HCT116 (cell line): ENCODE measurements at regions not wholly inside any gene's neighbourhood (a gene's known extent, or its start where the extent isn't known, plus 50 kb on each side); places are given as distances from the start of the nearest gene placed in this dataset.

Source experiments
- ATAC-seq: fragments of 200-7000 bp; cut with Tn5 transposase; 2 replicates; pipeline ENCODE4 v1.9.1; 2020; ENCODE audit warnings: mild to moderate bottlenecking, moderate library complexity
- BruUV-seq: library from RNA; stranded (reverse); fragments of 400-500 nt; replicated peaks from 2 replicates; lab custom pipeline; 2021; lab: Mats Ljungman, UMichigan
- CTCF ChIA-PET: fragments of 300-600 bp; sonication (Branson Sonifier 250); formaldehyde crosslinking; loops from one replicate; lab custom pipeline; 2021; ENCODE audit warnings: antibody characterized with exemption; lab: Charles Lee
- POLR2A ChIA-PET: fragments of 300-600, 350-600 bp; sonication (Branson Sonifier 250); formaldehyde crosslinking; loops from one replicate; lab custom pipeline; 2021; ENCODE audit warnings: antibody characterized with exemption; lab: Charles Lee
- RAD21 ChIA-PET, 2 experiments: fragments of 300-600 bp; sonication (Branson Sonifier 250); formaldehyde crosslinking; loops; one replicate each; lab custom pipeline; 2023; ENCODE audit warnings: low total read pairs in 2 of 2; ENCODE audit not compliant: uncharacterized antibody in 2 of 2, unreplicated experiment in 2 of 2, low non-redundant PET in 1 of 2; lab: Charles Lee
- DNase-seq: peaks from one replicate; pipeline ENCODE4 v3.0.0-alpha.2; 2010; ENCODE audit warnings: low read depth, low spot score
- H2AFZ ChIP-seq: fragments of 200-600 bp; shearing (Covaris generic), sonication (generic); 2 replicates; pipeline ENCODE4 v1.6.1; 2017; ENCODE audit warnings: low read depth, mixed run types, mixed read lengths, antibody characterized with exemption, low read length; ENCODE audit not compliant: poor library complexity, severe bottlenecking
- H3K27ac ChIP-seq: 2 replicates; pipeline ENCODE4 v1.5.1; 2012; ENCODE audit warnings: low read depth, low read length
- H3K27me3 ChIP-seq: fragments of 200-600 bp; sonication (generic); 2 replicates; pipeline ENCODE4 v1.6.1; 2016; ENCODE audit warnings: mixed run types, low read length, mixed read lengths; ENCODE audit not compliant: insufficient read depth
- H3K36me3 ChIP-seq, 2 experiments: fragments of 200-500 bp in 1 of 2; fragments of 200-600 bp in 1 of 2; sonication (Bioruptor generic) in 1 of 2; sonication (generic) in 1 of 2; 2 replicates each; pipeline versions ENCODE4 v1.5.1 to v1.6.1; 2014 to 2016; ENCODE audit warnings: low read length in 2 of 2, inconsistent platforms in 1 of 2, mixed read lengths in 1 of 2, mixed run types in 1 of 2; ENCODE audit not compliant: insufficient read depth in 2 of 2, control insufficient read depth in 1 of 2
- H3K4me1 ChIP-seq, 2 experiments: fragments of 200-600 bp in 1 of 2; sonication (generic) in 1 of 2; 2 replicates each; pipeline versions ENCODE4 v1.5.1 to v1.6.1; 2012 to 2017; ENCODE audit warnings: low read length in 2 of 2, inconsistent platforms in 1 of 2, mild to moderate bottlenecking in 1 of 2, mixed read lengths in 1 of 2, mixed run types in 1 of 2, moderate library complexity in 1 of 2; ENCODE audit not compliant: insufficient read depth in 2 of 2, control insufficient read depth in 1 of 2
- H3K4me2 ChIP-seq: fragments of 200-600 bp; sonication (generic); 2 replicates; pipeline ENCODE4 v1.6.1; 2017; ENCODE audit warnings: mixed run types, low read length, mixed read lengths
- H3K4me3 ChIP-seq, 2 experiments: fragments of 200-600 bp in 1 of 2; sonication (generic) in 1 of 2; replicated peaks in 1 of 2; 2 replicates each; pipeline ENCODE4 v1.5.1; 2011 to 2016; ENCODE audit warnings: low read length in 2 of 2, control low read depth in 1 of 2, low read depth in 1 of 2, mild to moderate bottlenecking in 1 of 2, mixed read lengths in 1 of 2, mixed run types in 1 of 2
- H3K79me2 ChIP-seq: fragments of 200-600 bp; sonication (generic); 2 replicates; pipeline ENCODE4 v1.6.1; 2017; ENCODE audit warnings: mild to moderate bottlenecking, mixed run types, low read length, moderate library complexity, mixed read lengths; ENCODE audit not compliant: insufficient read depth
- H3K9ac ChIP-seq: fragments of 200-600 bp; sonication (generic); 2 replicates; pipeline ENCODE4 v1.6.1; 2016; ENCODE audit warnings: low read length, mixed read lengths
- H3K9me2 ChIP-seq: fragments of 200-600 bp; sonication (generic), shearing (Covaris generic); 2 replicates; pipeline ENCODE4 v1.6.1; 2017; ENCODE audit warnings: mixed run types, mild to moderate bottlenecking, moderate library complexity; ENCODE audit not compliant: insufficient read depth
- H3K9me3 ChIP-seq, 2 experiments: fragments of 200-500 bp in 1 of 2; fragments of 200-600 bp in 1 of 2; sonication (Bioruptor generic) in 1 of 2; sonication (generic) in 1 of 2; 2 replicates each; pipeline ENCODE4 v1.6.1; 2014 to 2017; ENCODE audit warnings: low read length in 2 of 2, mixed read lengths in 2 of 2, inconsistent platforms in 1 of 2, low read depth in 1 of 2, mild to moderate bottlenecking in 1 of 2, mixed run types in 1 of 2, moderate library complexity in 1 of 2; ENCODE audit not compliant: control insufficient read depth in 1 of 2, insufficient read depth in 1 of 2
- H4K20me1 ChIP-seq: fragments of 200-600 bp; sonication (generic), shearing (Covaris generic); 2 replicates; pipeline ENCODE4 v1.6.1; 2017; ENCODE audit warnings: mixed run types, mild to moderate bottlenecking, moderate library complexity; ENCODE audit not compliant: insufficient read depth
- CBX3 ChIP-seq: IDR thresholded peaks from 2 replicates; pipeline ENCODE4 v1.6.1; 2012; ENCODE audit warnings: low read depth
- CEBPB ChIP-seq: IDR thresholded peaks from 2 replicates; pipeline ENCODE4 v1.6.1; 2012; ENCODE audit warnings: low read depth
- CTCF ChIP-seq, 3 experiments: fragments of 200-600 bp in 1 of 3; sonication (generic) in 1 of 3; IDR thresholded peaks in 2 of 3; conservative IDR thresholded peaks in 1 of 3; 2 replicates each; pipeline ENCODE4 v1.5.1; 2012 to 2017; ENCODE audit warnings: low read depth in 2 of 3, low read length in 2 of 3, antibody characterized with exemption in 1 of 3, borderline replicate concordance in 1 of 3, control low read depth in 1 of 3, mild to moderate bottlenecking in 1 of 3, mixed read lengths in 1 of 3, mixed run types in 1 of 3, moderate library complexity in 1 of 3; ENCODE audit not compliant: insufficient read depth in 1 of 3
- EGR1 ChIP-seq: IDR thresholded peaks from 2 replicates; pipeline ENCODE4 v1.6.1; 2012; ENCODE audit warnings: low read depth
- ELF1 ChIP-seq: IDR thresholded peaks from 2 replicates; pipeline ENCODE4 v1.6.1; 2012; ENCODE audit warnings: low read depth, borderline replicate concordance
- EZH2 ChIP-seq: fragments of 200-600 bp; sonication (generic); IDR thresholded peaks from 2 replicates; pipeline ENCODE4 v1.6.1; 2017; ENCODE audit warnings: antibody characterized with exemption, mixed run types
- EZH2phosphoT487 ChIP-seq: fragments of 200-600 bp; IDR thresholded peaks from 2 replicates; pipeline ENCODE4 v1.6.1; 2018; ENCODE audit warnings: antibody characterized with exemption, borderline replicate concordance
- FOSL1 ChIP-seq: IDR thresholded peaks from 2 replicates; pipeline ENCODE4 v1.6.1; 2012; ENCODE audit warnings: low read depth
- JUND ChIP-seq: IDR thresholded peaks from 2 replicates; pipeline ENCODE4 v1.6.1; 2012
- MAX ChIP-seq: IDR thresholded peaks from 2 replicates; pipeline ENCODE4 v1.6.1; 2012
- POLR2A ChIP-seq: IDR thresholded peaks from 2 replicates; pipeline ENCODE4 v1.7.0; 2011; ENCODE audit warnings: borderline replicate concordance; ENCODE audit not compliant: insufficient read depth, insufficient read length; ENCODE audit errors: extremely low read depth
- POLR2AphosphoS5 ChIP-seq: IDR thresholded peaks from 2 replicates; pipeline ENCODE4 v1.6.1; 2011; ENCODE audit warnings: mild to moderate bottlenecking, low read depth, low read length, moderate library complexity
- SIN3A ChIP-seq: IDR thresholded peaks from 2 replicates; pipeline ENCODE4 v1.6.1; 2012; ENCODE audit warnings: low read depth
- SP1 ChIP-seq: IDR thresholded peaks from 2 replicates; pipeline ENCODE4 v1.6.1; 2012; ENCODE audit warnings: low read depth
- SRF ChIP-seq: IDR thresholded peaks from 2 replicates; pipeline ENCODE4 v1.6.1; 2012; ENCODE audit warnings: low read depth
- TCF7L2 ChIP-seq: IDR thresholded peaks from 2 replicates; pipeline ENCODE4 v1.7.0; 2011; ENCODE audit warnings: borderline replicate concordance, inconsistent platforms; ENCODE audit not compliant: insufficient read depth, insufficient read length; ENCODE audit errors: extremely low read depth
- YY1 ChIP-seq: IDR thresholded peaks from 2 replicates; pipeline ENCODE4 v1.6.1; 2011; ENCODE audit warnings: low read length, low read depth, moderate library complexity, mild to moderate bottlenecking; ENCODE audit not compliant: insufficient replicate concordance; ENCODE audit errors: extremely low read depth
- ZFX ChIP-seq: fragments of 450-650 bp; IDR thresholded peaks from 2 replicates; pipeline ENCODE4 v1.6.1; 2017
- ZNF274 ChIP-seq: fragments of 200-500 bp; sonication (Bioruptor generic); IDR thresholded peaks from 2 replicates; pipeline ENCODE4 v1.6.1; 2014; ENCODE audit warnings: mild to moderate bottlenecking, low read depth, low read length, inconsistent platforms
- intact Hi-C: fragments of 100-400 bp; cut with micrococcal nuclease; formaldehyde crosslinking; loops from 2 replicates; pipeline ENCODE4 v1.10.0; 2022
- TF ChIP-seq, protein P1 (sequence below): IDR thresholded peaks from 2 replicates; pipeline ENCODE4 v1.6.1; 2012
- TF ChIP-seq, protein P2 (sequence below): IDR thresholded peaks from 2 replicates; pipeline ENCODE4 v1.6.1; 2012; ENCODE audit warnings: low read depth

DNA sequence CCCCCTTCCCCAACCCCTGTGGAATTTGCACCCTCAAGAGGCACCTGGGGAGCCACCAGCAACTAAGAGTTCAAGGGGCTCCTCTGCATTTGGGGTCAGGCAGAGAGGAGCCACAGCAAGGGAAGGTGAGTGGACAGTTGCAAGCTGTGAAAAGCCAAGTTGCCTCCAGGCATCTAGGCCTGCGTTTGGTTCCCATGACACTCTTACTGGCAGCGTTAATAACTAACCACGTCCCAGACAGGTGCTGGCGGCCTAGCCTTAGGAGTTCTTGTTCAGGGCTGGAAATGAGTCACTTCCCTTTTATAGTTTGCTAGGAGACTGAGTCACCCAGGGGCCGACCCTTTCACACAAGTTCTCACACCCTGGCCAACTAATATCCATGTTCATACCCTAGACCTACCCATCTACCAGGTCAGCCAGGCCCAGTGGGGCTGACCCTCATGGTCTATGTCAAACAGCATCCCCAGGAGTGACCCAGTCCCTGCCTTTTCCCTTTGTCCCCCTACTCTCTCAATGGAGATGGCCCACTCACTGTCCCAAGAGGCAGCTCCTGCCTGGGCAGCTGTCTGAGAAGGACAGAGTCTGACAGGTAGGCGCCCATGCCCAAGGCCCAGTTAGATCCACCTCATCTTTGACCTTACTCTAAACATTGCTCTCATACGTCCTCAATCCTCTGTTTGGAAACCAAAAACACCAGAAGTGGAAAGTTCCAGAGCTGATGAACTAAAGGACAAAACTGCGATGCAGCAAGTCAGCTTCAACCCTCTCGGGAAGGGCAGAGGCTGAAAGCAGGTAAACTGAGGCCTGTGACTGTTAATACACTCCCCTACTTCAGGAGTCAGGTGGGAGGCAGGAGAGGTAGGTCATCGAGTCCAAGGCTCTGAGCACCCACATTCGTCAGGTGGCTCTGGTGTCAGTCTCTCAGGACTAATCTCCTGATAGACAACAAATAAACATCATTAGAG lies 300.6 kb downstream of the SOX9 start:
- ChIA-PET POLR2A (interaction anchor here (1.0 to 1.6 kb wide), 5 partner anchors 11 to 301 kb away, joined by 3 to 8 read pairs (median 5); partner anchors contain the start of gene SOX9), CTCF (interaction anchor here (2.4 to 2.9 kb wide), 2 partner anchors 10 to 118 kb away, joined by 6 to 16 read pairs; no protein-coding TSS in a partner anchor), RAD21 (interaction anchor here in 1 of 2 experiments (0.6 kb wide), 2 partner anchors 63 to 195 kb away, joined by 3 to 5 read pairs; no protein-coding TSS in a partner anchor)
- BruUV-seq: no TSS peak
- H3K9me3 ChIP-seq: peaks cover 9 to 24% of the 10 kb centered on the region in 2 experiments; a peak in 3 of 4 replicates
- H4K20me1 ChIP-seq: no peaks in the 10 kb centered on the region
- no peak overlapping the region for H2AFZ ChIP-seq
- H3K9me2 ChIP-seq: no peaks in the 10 kb centered on the region
- peaks cover 0 to 25% of the 10 kb centered on the region in 2 experiments; a peak in 2 of 4 replicates for H3K36me3 ChIP-seq
- intact Hi-C loops: loop anchor here (2.0 kb wide), 1 partner anchor 29 kb away; no protein-coding TSS in a partner anchor
- ATAC-seq (peak; percentile 84), DNase-seq (peak; percentile 99)
- peak overlapping the region; percentile 85 for H3K4me2 ChIP-seq
- peak overlapping the region; percentile 78 for H3K27ac ChIP-seq
- H3K4me3 ChIP-seq: peak overlapping the region; percentile 10 to 42; a peak in 2 of 4 replicates
- peaks cover 54 to 89% of the 10 kb centered on the region in 2 experiments for H3K4me1 ChIP-seq
- no peaks in the 10 kb centered on the region for H3K27me3 ChIP-seq
- H3K9ac ChIP-seq: peak overlapping the region; percentile 64
- peaks cover 33% of the 10 kb centered on the region; the same call in 1 of the 2 replicates for H3K79me2 ChIP-seq
- TF ChIP-seq TCF7L2: peak; percentile 97
- TF ChIP-seq, protein P1, sequence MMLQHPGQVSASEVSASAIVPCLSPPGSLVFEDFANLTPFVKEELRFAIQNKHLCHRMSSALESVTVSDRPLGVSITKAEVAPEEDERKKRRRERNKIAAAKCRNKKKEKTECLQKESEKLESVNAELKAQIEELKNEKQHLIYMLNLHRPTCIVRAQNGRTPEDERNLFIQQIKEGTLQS: no peak
- peak; percentile 99 for TF ChIP-seq SRF
- TF ChIP-seq SIN3A: peak; percentile 91; the same call in 1 of the 2 replicates
- TF ChIP-seq, protein P2, sequence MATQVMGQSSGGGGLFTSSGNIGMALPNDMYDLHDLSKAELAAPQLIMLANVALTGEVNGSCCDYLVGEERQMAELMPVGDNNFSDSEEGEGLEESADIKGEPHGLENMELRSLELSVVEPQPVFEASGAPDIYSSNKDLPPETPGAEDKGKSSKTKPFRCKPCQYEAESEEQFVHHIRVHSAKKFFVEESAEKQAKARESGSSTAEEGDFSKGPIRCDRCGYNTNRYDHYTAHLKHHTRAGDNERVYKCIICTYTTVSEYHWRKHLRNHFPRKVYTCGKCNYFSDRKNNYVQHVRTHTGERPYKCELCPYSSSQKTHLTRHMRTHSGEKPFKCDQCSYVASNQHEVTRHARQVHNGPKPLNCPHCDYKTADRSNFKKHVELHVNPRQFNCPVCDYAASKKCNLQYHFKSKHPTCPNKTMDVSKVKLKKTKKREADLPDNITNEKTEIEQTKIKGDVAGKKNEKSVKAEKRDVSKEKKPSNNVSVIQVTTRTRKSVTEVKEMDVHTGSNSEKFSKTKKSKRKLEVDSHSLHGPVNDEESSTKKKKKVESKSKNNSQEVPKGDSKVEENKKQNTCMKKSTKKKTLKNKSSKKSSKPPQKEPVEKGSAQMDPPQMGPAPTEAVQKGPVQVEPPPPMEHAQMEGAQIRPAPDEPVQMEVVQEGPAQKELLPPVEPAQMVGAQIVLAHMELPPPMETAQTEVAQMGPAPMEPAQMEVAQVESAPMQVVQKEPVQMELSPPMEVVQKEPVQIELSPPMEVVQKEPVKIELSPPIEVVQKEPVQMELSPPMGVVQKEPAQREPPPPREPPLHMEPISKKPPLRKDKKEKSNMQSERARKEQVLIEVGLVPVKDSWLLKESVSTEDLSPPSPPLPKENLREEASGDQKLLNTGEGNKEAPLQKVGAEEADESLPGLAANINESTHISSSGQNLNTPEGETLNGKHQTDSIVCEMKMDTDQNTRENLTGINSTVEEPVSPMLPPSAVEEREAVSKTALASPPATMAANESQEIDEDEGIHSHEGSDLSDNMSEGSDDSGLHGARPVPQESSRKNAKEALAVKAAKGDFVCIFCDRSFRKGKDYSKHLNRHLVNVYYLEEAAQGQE: no peak
- no peak for TF ChIP-seq EZH2phosphoT487
- TF ChIP-seq ZNF274: no peak
- TF ChIP-seq SP1: peak; percentile 99
- TF ChIP-seq EGR1: no peak
- TF ChIP-seq JUND: peak; percentile 100
- no peak for TF ChIP-seq POLR2A
- peak; percentile 99 for TF ChIP-seq CBX3
- no peak for TF ChIP-seq CTCF (IDR thresholded peaks at IDR 0.05 in 2 of 3, conservative IDR thresholded peaks at IDR 0.05 in 1 of 3; ENCODE audit: borderline replicate concordance in 1 of 3, insufficient read depth in 1 of 3, low read depth in 2 of 3, low read length in 2 of 3)
- TF ChIP-seq EZH2: no peak
- peak; percentile 100 for TF ChIP-seq FOSL1
- TF ChIP-seq ZFX: peak; percentile 40; the same call in 1 of the 2 replicates
- peak; percentile 83 for TF ChIP-seq POLR2AphosphoS5
- TF ChIP-seq MAX: peak; percentile 95
- TF ChIP-seq CEBPB: peak; percentile 75
- peak; percentile 70 for TF ChIP-seq YY1
- no peak for TF ChIP-seq ELF1
